H1 (cell line): ENCODE measurements at regions not wholly inside any gene's neighbourhood (a gene's known extent, or its start where the extent isn't known, plus 50 kb on each side); places are given as distances from the start of the nearest gene placed in this dataset.

Experiments
- TF ChIP-seq, protein P1 (sequence below), 3 experiments: IDR thresholded peaks; 1 replicate in 2 of 3; 2 replicates in 1 of 3; pipeline versions ENCODE4 v1.5.1 to v1.6.1; 2011; ENCODE audit warnings: low read length in 3 of 3, mild to moderate bottlenecking in 3 of 3, inconsistent platforms in 2 of 3, low read depth in 1 of 3, moderate library complexity in 1 of 3; ENCODE audit not compliant: insufficient read depth in 1 of 3; ENCODE audit errors: control extremely low read depth in 1 of 3

- TF ChIP-seq, protein P1, sequence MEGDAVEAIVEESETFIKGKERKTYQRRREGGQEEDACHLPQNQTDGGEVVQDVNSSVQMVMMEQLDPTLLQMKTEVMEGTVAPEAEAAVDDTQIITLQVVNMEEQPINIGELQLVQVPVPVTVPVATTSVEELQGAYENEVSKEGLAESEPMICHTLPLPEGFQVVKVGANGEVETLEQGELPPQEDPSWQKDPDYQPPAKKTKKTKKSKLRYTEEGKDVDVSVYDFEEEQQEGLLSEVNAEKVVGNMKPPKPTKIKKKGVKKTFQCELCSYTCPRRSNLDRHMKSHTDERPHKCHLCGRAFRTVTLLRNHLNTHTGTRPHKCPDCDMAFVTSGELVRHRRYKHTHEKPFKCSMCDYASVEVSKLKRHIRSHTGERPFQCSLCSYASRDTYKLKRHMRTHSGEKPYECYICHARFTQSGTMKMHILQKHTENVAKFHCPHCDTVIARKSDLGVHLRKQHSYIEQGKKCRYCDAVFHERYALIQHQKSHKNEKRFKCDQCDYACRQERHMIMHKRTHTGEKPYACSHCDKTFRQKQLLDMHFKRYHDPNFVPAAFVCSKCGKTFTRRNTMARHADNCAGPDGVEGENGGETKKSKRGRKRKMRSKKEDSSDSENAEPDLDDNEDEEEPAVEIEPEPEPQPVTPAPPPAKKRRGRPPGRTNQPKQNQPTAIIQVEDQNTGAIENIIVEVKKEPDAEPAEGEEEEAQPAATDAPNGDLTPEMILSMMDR (IDR thresholded peaks at IDR 0.05; ENCODE audit: control extremely low read depth in 1 of 3, insufficient read depth in 1 of 3, low read depth in 1 of 3, low read length in 3 of 3), result no peak
- TF ChIP-seq, all 59 proteins: peak for 0
Measured at GRCh38 chr13:91135376-91135775, 212.1 kb upstream of the MIR17HG start (continued).
